GM19395 (cell line): ENCODE measurements at regions not wholly inside any gene's neighbourhood (a gene's known extent, or its start where the extent isn't known, plus 50 kb on each side); places are given as distances from the start of the nearest gene placed in this dataset.

Experiments used
- ATAC-seq: cut with Tn5 transposase; IDR thresholded peaks from one replicate; pipeline ENCODE4 v1.9.1; 2021; ENCODE audit warnings: mild to moderate bottlenecking, moderate library complexity; ENCODE audit not compliant: unreplicated experiment

- no peak for ATAC-seq
Observed at GRCh38 chr3:13174011-13174802, 101.0 kb upstream of the IQSEC1 start.

GRCh38 chr3:13173186-13173585, 100.0 kb upstream of the IQSEC1 start:
- ATAC-seq, result no peak

DNA sequence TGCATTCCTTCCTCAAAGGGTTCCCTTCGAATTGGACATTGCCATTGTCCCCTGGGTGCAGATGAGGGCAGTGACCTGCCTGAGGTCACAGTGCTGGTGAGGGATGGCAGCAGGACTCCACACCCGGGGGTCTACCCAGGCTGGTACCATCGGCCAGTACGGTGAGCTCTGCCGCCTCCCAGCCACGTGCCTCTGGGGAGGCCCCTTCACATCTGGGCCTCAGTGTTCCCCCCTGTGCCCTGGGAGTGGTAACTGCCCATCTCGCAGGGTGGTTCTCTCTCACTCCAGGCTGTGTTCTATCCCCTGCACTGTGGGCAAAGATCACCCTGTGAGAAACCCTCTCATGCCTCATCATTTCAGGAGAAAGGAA, 99.4 kb upstream of the IQSEC1 start:
- ATAC-seq, result no peak

GRCh38 chr3:13171704-13172643, 98.7 kb upstream of the IQSEC1 start:
- no peak for ATAC-seq

GRCh38 chr3:13170317-13170716, 97.1 kb upstream of the IQSEC1 start:
- no peak for ATAC-seq

DNA sequence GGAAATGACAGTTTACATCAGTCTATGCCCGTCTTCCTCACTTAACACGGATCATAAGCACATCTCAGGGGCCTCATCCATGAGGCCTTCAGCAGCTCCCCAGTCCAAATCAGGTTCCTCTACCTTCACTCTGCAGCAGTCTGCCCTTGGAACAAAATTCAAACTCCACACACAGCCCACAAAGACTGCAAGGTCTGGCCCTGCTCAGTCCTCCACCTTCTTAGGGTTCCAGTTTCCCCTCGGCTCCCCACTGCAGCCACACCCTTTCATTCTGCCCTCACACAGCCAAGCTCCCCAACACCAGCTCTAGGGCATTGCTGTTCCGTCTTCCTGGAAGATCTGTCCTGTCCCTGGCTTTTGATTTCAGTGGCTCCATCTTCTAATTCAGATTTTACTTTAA, 95.2 kb upstream of the IQSEC1 start:
- no peak for ATAC-seq

DNA sequence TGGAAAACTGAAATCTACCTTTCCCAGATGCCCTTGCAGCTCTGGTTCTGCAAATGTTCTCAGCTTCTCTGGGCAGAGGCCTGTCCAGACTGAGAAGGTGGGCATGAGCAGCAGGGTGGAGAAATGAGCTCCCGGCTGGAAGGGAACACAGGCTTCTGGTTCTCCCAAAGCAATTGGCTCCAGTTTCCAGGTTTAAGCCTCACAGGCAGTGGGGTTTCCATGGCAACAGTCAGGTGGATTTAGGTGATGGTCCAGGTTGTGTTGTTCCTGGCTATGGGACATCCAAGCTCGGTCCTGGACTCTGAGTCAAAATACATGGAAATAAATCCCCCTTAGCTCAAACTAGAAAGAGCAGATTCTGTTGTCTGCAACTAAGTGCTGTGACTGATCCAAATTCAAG, 94.6 kb upstream of the IQSEC1 start:
- no peak for ATAC-seq

DNA sequence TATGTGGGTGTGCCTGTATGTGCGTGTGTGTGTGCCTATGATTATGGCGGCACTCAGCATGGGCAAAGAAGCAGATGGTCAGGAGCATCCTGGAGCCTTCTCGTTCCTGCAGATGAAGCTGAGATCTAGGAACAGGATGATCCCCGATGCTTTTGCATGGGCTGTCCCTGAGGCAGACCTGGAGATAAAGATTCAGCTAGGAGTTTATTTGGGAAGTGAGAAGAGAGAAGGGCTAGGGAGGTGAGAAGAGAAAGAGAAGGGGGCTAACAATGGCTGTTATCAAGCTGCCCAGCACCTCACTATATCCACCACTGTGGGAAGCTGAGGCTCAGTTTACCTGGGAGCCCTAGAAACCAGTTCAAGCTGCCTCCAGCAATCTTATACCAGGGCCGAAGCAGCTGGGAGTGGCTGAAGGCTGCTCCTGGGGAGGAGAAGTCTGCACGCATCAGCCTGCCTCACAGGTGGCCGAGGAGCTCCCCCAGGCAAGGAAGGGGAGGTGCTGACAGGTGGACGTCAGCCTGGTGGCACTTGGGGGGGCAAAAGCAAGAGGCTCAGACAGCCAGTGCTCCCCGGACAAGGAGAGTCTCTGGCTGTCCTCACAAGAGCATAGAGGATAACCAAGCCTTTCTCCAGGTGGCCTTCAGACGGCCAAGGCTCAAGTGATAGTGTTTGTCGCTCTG, 94.0 kb upstream of the IQSEC1 start:
- ATAC-seq, result no peak

- ATAC-seq, result no peak
Observed at GRCh38 chr3:13166243-13167063, 93.2 kb upstream of the IQSEC1 start.

- ATAC-seq, result no peak
Observed at GRCh38 chr3:13165576-13165975, 92.3 kb upstream of the IQSEC1 start.

DNA sequence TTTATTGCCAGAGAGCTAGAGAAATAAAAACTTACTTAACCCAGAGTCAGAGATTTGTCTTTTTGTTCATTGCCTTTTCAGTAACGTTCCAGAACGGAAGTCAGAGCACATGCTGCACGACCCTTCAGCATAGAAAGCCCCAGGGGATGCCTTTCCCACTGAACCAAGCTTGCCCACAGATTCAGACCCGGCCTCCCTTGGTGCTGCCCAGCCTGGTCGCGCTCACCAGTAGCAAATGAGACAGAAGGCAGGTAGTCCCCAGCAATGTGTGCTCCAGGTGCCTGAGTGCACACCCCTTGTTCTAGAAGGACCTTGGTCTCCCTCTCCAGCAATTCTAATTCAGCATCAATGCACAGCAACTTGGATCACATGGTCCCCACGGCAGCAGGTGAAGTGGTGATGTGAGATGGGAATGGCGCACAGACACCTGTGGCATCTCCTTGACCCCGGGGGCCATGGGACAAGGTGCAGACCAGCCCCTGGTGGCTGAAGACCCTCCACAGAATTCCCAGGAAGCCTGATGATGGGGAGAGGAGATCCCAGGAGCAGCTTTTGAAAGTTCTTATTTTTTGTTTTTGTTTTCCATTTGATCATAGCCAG, 91.8 kb upstream of the IQSEC1 start:
- ATAC-seq, result no peak

DNA sequence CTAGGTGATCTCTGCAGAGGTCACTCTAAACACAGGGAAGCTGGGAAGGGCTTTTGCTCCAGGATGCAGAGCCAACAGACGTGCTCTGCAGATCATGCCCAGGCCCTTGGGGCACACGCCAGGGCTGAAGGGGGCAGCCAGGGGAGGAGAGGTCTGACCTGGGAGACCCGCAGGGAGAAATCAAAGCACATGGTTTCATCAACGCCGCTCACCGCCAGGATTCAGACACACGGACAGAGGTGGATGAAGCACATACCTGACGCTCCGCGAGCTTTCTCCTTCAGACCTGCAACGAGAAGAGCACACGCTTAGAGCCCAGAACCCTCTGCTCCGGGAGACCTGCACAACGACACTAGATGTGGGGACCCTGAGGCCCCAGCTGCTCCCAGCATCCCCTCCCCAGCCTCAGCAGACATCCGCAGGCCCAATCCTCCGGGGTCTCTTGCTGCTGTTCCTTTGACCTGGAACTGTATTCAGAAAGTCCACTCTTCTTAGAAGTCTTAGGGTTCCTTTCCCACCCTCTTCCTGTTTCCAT, 90.7 kb upstream of the IQSEC1 start:
- ATAC-seq, result no peak

DNA sequence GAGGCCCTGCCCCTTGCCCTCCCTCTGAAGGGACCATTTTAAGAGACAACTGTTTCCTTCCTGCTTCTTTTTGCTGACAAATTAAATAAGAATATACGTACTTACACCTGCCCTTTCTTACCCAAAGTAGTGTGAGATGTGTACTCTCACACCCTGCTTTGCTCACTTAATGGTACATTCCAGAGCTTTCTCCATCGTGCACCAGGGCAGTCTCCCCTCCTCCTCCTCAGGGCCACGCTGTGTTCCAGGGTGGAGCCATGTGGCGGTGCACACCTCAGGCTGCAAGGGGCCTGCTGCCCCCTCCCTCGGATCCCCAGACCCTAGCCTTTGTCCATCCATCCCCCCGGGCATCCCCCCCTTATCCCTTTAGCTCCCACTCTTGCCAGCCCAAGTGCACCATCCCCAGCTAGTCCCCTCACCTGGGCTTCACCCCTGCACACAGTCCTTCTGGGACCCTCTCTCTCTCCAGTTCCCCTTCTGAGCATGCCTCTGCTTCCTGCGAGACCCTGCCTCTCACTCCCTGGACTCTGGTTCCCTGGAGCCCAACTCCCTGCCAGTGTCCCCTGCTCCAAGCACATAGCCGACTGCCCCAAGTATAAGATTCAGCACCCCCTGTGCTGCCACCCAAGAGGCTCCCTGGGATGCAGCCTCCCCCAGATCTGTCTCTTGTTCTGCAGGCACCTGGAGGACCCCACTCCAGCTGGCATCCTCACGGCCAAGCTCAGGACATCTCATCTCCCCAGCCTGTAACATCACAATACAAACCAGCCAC, 89.5 kb upstream of the IQSEC1 start:
- ATAC-seq, result no peak

DNA sequence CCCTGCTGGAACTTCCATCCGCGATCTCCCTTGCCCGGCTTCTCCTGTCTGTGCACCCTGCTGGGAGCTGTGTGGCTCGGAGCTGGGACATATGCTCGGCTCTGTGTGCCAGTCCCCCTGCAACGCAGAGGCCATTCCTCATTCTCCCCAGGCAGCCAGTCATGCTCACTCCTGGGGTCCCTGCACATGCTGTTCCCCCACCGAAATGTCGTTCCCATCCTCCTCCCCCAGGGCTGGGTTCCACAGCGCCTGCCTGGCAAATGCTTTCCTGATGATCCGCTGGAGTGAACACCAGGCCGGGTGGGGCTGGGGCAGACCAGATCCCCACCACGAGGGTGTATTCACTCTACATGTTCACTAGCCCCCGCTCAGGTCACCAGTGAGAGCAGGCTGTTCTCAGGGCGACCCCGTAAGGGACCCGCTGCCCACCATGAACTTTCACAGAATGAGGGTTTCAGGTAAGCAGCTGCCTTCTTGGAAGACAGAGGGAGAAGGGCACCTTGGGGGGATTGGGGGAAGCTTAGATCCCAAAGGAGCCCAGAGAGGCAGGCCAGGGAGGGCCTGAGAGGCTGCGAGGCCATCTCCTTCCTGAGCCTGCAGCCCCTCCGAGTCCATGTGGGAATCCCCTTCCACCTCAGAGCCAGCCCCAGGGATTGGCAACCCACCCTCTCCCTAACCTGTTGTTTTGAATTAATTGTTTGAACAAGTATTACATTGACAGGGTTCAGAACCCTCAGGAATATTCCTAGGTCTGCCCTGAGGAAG, 88.7 kb upstream of the IQSEC1 start:
- no peak for ATAC-seq

- no peak for ATAC-seq
Observed at GRCh38 chr3:13161021-13161759, 88.0 kb upstream of the IQSEC1 start.

DNA sequence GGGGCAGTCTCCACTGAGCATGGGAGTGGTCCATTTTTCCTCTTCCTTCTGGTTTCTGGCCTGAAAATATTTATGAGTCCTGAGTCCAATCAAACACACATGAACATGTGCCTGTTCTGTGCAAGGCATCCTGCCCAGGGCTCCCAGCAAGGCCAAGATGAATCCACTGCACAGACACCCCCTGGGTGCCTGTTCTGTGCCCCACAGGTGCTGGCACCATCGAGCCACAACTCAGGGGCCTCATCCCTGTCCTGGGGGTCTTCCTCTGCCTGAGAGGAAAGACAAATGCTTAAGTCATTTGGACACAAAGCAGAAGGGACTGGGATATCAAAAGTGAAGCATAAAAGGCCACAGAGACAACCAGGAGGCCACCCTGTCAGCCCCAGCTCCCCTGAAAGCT, 87.4 kb upstream of the IQSEC1 start:
- ATAC-seq, result no peak

- ATAC-seq, result no peak
Observed at GRCh38 chr3:13159890-13160289, 86.7 kb upstream of the IQSEC1 start.

DNA sequence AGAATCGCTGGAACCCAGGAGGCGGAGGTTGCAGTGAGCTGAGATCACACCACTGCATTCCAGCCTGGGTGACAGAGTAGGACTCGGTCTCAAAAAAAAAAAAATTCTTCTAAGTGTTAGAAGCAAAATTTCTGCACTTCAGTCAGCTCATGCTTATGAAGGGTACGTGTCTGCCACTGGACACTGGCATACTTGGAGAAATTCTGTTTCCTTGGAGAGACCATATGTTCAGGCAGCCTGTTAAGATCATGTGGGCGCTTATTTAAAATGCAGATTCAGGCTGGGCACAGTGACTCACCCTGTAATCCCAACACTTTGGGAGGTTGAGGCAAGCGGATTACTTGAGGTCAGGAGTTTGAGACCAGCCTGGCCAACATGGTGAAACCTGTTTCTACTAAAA, 85.6 kb upstream of the IQSEC1 start:
- ATAC-seq, result no peak
